RWPE2 (cell line): ENCODE measurements at regions not wholly inside any gene's neighbourhood (a gene's known extent, or its start where the extent isn't known, plus 50 kb on each side); places are given as distances from the start of the nearest gene placed in this dataset.

Experiments used
- ATAC-seq: fragments of 200-7000 bp; cut with Tn5 transposase; 3 replicates; pipeline ENCODE4 v1.9.1; 2021; ENCODE audit warnings: low read depth
- DNase-seq: peaks from one replicate; pipeline ENCODE4 v3.0.0-alpha.2; 2020; ENCODE audit warnings: low spot score
- H3K27ac ChIP-seq: fragments of 450-650 bp; 2 replicates; pipeline ENCODE4 v1.5.1; 2017; ENCODE audit warnings: mild to moderate bottlenecking; ENCODE audit not compliant: poor library complexity, severe bottlenecking
- H3K27me3 ChIP-seq: fragments of 250-450 bp; sonication (Bioruptor Pico); 2 replicates; pipeline ENCODE4 v1.5.1; 2021; ENCODE audit warnings: mild to moderate bottlenecking, moderate library complexity; ENCODE audit not compliant: insufficient read depth, poor library complexity, severe bottlenecking
- H3K36me3 ChIP-seq: fragments of 250-450 bp; sonication (Bioruptor Pico); 2 replicates; pipeline ENCODE4 v1.5.1; 2020; ENCODE audit warnings: low read depth, mild to moderate bottlenecking, moderate library complexity
- H3K4me1 ChIP-seq: fragments of 250-450 bp; sonication (Bioruptor Pico); 2 replicates; pipeline ENCODE4 v1.5.1; 2021; ENCODE audit warnings: mild to moderate bottlenecking, moderate library complexity; ENCODE audit not compliant: insufficient read depth, poor library complexity, severe bottlenecking
- H3K4me3 ChIP-seq: fragments of 250-450 bp; sonication (Bioruptor Pico); 2 replicates; pipeline ENCODE4 v1.5.1; 2021; ENCODE audit warnings: mild to moderate bottlenecking, moderate library complexity; ENCODE audit not compliant: severe bottlenecking
- H3K9me3 ChIP-seq: fragments of 250-450 bp; sonication (Bioruptor Pico); 2 replicates; pipeline ENCODE4 v1.5.1; 2021; ENCODE audit warnings: mild to moderate bottlenecking, moderate library complexity; ENCODE audit not compliant: severe bottlenecking
- TF ChIP-seq, protein P1 (sequence below): fragments of 450-650 bp; IDR thresholded peaks from one replicate; pipeline ENCODE4 v1.5.1; 2017; ENCODE audit warnings: mild to moderate bottlenecking, moderate library complexity; ENCODE audit not compliant: poor library complexity, severe bottlenecking

DNA sequence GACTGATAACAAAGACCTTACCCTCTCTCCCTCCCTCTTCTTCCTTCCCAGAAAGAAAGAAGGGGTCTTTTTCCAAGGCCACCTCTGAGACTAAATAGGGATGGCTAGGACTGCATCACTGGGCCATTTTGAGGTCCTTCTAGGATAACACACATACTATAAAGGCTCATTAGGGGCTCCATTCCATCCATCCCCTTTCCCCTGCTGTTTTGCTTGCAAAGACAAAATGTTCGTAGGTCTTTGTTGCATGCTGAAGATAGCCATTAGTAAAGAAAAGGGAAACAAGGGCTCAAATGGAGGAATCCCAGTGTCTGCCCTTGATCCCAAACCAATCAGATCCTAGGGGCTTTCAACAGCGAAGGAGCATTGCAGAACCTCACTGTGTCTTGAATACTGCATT is 344.3 kb downstream of the CYP26B1 start:
- Histone ChIP-seq H3K36me3 (no peaks in the 10 kb centered on the region), H3K9me3 (no peaks in the 10 kb centered on the region), H3K27ac (no peak overlapping the region), H3K27me3 (no peaks in the 10 kb centered on the region), H3K4me1 (no peaks in the 10 kb centered on the region), H3K4me3 (no peak overlapping the region)
- ATAC-seq (no peak), DNase-seq (no peak)
- TF ChIP-seq, protein P1, sequence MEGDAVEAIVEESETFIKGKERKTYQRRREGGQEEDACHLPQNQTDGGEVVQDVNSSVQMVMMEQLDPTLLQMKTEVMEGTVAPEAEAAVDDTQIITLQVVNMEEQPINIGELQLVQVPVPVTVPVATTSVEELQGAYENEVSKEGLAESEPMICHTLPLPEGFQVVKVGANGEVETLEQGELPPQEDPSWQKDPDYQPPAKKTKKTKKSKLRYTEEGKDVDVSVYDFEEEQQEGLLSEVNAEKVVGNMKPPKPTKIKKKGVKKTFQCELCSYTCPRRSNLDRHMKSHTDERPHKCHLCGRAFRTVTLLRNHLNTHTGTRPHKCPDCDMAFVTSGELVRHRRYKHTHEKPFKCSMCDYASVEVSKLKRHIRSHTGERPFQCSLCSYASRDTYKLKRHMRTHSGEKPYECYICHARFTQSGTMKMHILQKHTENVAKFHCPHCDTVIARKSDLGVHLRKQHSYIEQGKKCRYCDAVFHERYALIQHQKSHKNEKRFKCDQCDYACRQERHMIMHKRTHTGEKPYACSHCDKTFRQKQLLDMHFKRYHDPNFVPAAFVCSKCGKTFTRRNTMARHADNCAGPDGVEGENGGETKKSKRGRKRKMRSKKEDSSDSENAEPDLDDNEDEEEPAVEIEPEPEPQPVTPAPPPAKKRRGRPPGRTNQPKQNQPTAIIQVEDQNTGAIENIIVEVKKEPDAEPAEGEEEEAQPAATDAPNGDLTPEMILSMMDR, result no peak

DNA sequence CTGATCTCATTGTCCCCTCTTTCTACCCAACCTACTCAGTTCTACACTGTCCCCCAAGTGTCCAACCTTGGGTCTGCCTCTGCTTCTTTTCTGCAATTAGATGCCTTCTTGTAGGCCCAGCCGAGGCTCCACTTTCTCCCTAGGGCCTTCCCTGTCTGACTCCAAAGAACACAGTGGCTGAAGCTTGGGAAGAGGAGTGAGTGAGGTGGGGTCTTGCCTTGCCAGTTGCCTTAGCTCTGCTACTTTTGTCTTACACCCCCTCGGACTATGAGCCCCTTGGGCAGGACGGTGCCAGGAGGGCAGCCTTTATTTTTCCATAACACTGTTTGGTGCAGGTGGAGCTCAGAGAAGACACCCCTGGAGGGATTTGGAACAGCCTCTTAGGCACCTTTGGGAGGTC is 345.1 kb downstream of the CYP26B1 start:
- Histone ChIP-seq H3K9me3 (no peaks in the 10 kb centered on the region), H3K27ac (no peak overlapping the region), H3K4me3 (no peak overlapping the region), H3K4me1 (no peaks in the 10 kb centered on the region), H3K27me3 (no peaks in the 10 kb centered on the region), H3K36me3 (no peaks in the 10 kb centered on the region)
- no peak for DNase-seq
- no peak for ATAC-seq
- TF ChIP-seq, protein P1, result no peak

DNA sequence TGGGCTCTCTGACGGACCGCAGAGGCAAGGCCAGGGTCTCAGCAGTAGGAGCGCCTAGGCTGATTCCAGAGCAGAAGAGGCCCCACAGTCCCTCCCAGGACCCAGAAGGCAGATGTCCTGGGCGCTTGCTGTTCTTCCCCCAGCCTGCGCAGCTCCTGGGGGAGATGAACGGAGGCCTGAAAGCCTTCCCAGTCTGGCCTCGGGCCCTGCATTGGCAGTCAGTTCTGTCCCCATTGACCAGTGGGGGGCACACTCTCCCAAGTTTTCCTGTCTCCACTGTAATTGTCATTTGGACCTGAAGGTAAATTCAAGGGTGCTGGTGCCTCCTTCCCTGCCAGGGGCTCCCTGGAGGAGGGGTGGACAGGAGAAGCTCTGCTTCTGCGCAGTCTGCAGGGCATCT is 345.7 kb downstream of the CYP26B1 start:
- H3K36me3 ChIP-seq, result no peaks in the 10 kb centered on the region
- DNase-seq, result no peak
- H3K4me1 ChIP-seq, result no peaks in the 10 kb centered on the region
- ATAC-seq, result no peak
- H3K9me3 ChIP-seq, result no peaks in the 10 kb centered on the region
- H3K27me3 ChIP-seq, result no peaks in the 10 kb centered on the region
- TF ChIP-seq, protein P1, result peak; percentile 15
- no peak overlapping the region for H3K27ac ChIP-seq
- no peak overlapping the region for H3K4me3 ChIP-seq

DNA sequence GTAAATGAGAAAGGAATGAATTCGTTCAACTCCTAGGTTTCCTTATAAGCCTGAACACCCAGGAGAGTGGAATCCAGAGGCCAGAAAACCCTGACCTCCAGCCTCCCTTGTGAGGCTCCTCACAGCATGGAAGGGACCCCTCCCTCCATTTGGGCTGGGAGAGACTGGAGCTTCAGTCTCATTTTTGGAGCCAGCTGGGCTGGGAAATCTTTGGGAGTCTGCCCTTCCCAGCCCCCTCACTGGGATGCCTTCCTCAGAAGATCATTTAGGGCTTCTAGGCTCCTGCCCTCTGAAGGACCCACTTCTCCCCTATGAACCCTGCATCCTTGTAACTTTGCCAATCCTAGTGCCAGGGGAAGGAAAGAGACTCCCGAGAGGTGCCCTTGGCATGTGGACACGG is 346.1 kb downstream of the CYP26B1 start:
- no peaks in the 10 kb centered on the region for H3K9me3 ChIP-seq
- H3K36me3 ChIP-seq, result no peaks in the 10 kb centered on the region
- no peaks in the 10 kb centered on the region for H3K27me3 ChIP-seq
- DNase-seq (no peak), ATAC-seq (no peak)
- H3K4me3 ChIP-seq, result no peak overlapping the region
- TF ChIP-seq, protein P1, result no peak
- H3K4me1 ChIP-seq, result no peaks in the 10 kb centered on the region
- H3K27ac ChIP-seq, result no peak overlapping the region

DNA sequence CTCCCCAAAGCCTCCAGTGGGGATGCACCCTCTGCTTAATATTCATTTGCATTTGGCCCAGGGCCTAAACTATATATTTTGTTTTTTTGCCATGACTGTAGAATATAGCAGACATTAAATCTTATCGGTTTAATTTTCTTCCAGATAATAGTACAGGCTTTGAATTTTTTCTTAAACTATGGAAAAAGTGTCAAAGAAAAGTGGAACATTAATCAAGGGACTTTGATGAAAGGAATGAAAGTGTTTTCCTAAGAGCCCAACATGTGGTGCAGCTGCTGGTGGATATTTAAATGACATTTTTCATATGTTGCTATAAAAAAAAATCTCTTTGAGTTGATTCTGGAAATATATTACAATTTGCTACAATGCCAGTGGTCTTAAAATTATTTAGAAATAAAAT is 346.8 kb downstream of the CYP26B1 start:
- H3K4me1 ChIP-seq, result peaks cover 3% of the 10 kb centered on the region
- no peaks in the 10 kb centered on the region for H3K27me3 ChIP-seq
- H3K36me3 ChIP-seq, result no peaks in the 10 kb centered on the region
- TF ChIP-seq, protein P1, result no peak
- ATAC-seq, result no peak
- H3K27ac ChIP-seq, result no peak overlapping the region
- H3K4me3 ChIP-seq, result no peak overlapping the region
- no peaks in the 10 kb centered on the region for H3K9me3 ChIP-seq
- DNase-seq, result no peak
